HepG2 (cell line): ENCODE measurements at regions not wholly inside any gene's neighbourhood (a gene's known extent, or its start where the extent isn't known, plus 50 kb on each side); places are given as distances from the start of the nearest gene placed in this dataset.
"Not testable (repeated sequence)": the region's sequence is repeated elsewhere in the genome, so short reads cannot be mapped to it uniquely, and the experiment has no call there.

Experiments used
- ATAC-seq: fragments of 200-7000 bp; cut with Tn5 transposase; 3 replicates; pipeline ENCODE4 v1.9.1; 2020; ENCODE audit warnings: mild to moderate bottlenecking, moderate library complexity
- BruUV-seq: library from RNA; stranded (reverse); fragments of 400-500 nt; replicated peaks from 2 replicates; lab custom pipeline; 2021; lab: Mats Ljungman, UMichigan
- CTCF ChIA-PET: fragments of 300-600 bp; formaldehyde crosslinking; extraction: SDS; loops from one replicate; lab custom pipeline; 2021; ENCODE audit warnings: low total read pairs, inconsistent platforms, low intra/inter-chr PET ratio; lab: Yijun Ruan, JAX
- POLR2A ChIA-PET: fragments of 350-600 bp; sonication (Branson Sonifier 250); formaldehyde crosslinking; loops from one replicate; lab custom pipeline; 2020; ENCODE audit warnings: antibody characterized with exemption, inconsistent platforms; lab: Yijun Ruan, JAX
- DNase-seq: peaks from one replicate; pipeline ENCODE4 v3.0.0-alpha.2; 2015; ENCODE audit warnings: low spot score
- FAIRE-seq: peaks from 3 replicates; lab custom pipeline; 2011; peaks lifted over from hg19 to GRCh38; lab: Jason Lieb, UNC
- H2AFZ ChIP-seq: one replicate; pipeline ENCODE4 v1.6.1; 2011; ENCODE audit warnings: low read length, inconsistent platforms
- H3K27ac ChIP-seq: fragments of 300-600 bp; 3 replicates; pipeline ENCODE4 v1.8.0; 2011; ENCODE audit warnings: mixed run types, mild to moderate bottlenecking, mixed read lengths, low read length, inconsistent platforms; ENCODE audit not compliant: insufficient read depth; ENCODE audit errors: extremely low read length
- H3K27me3 ChIP-seq, 2 experiments: fragments of 200-600 bp in 1 of 2; 2 replicates in 1 of 2; 3 replicates in 1 of 2; pipeline versions ENCODE4 v1.6.0 to v1.8.0; 2011; ENCODE audit warnings: low read length in 2 of 2, mild to moderate bottlenecking in 2 of 2, moderate library complexity in 2 of 2, inconsistent platforms in 1 of 2; ENCODE audit not compliant: insufficient read depth in 2 of 2, control insufficient read depth in 1 of 2
- H3K36me3 ChIP-seq, 2 experiments: fragments of 200-600 bp in 1 of 2; replicated peaks in 1 of 2; 2 replicates in 1 of 2; 3 replicates in 1 of 2; pipeline versions ENCODE4 v1.5.1 to v1.8.0; 2011; ENCODE audit warnings: low read length in 2 of 2, inconsistent platforms in 1 of 2; ENCODE audit not compliant: insufficient read depth in 2 of 2, control insufficient read depth in 1 of 2
- H3K4me1 ChIP-seq: 2 replicates; pipeline ENCODE4 v1.5.1; 2012; ENCODE audit warnings: low read length, inconsistent platforms; ENCODE audit not compliant: insufficient read depth
- H3K4me2 ChIP-seq: 2 replicates; pipeline ENCODE4 v1.6.0; 2011; ENCODE audit warnings: low read depth, low read length, inconsistent platforms
- H3K4me3 ChIP-seq, 3 experiments: fragments of 200-600 bp in 1 of 3; sonication (generic), shearing (Covaris generic) in 1 of 3; replicated peaks in 1 of 3; 2 replicates each; pipeline ENCODE4 v1.5.1; 2011 to 2016; ENCODE audit warnings: low read length in 3 of 3, inconsistent platforms in 2 of 3, low read depth in 2 of 3, mild to moderate bottlenecking in 2 of 3, control low read depth in 1 of 3, mixed read lengths in 1 of 3; ENCODE audit not compliant: insufficient read depth in 1 of 3
- H3K79me2 ChIP-seq: one replicate; pipeline ENCODE4 v1.6.1; 2011; ENCODE audit warnings: low read length, inconsistent platforms; ENCODE audit not compliant: insufficient read depth
- H3K9ac ChIP-seq: 2 replicates; pipeline ENCODE4 v1.6.0; 2011; ENCODE audit warnings: mild to moderate bottlenecking, low read depth, low read length, inconsistent platforms; ENCODE audit not compliant: insufficient read depth
- H3K9me3 ChIP-seq: 2 replicates; pipeline ENCODE4 v1.5.1; 2012; ENCODE audit warnings: mild to moderate bottlenecking, low read length
- H4K20me1 ChIP-seq: 2 replicates; pipeline ENCODE4 v1.6.0; 2011; ENCODE audit warnings: inconsistent platforms, mild to moderate bottlenecking, low read length, moderate library complexity; ENCODE audit not compliant: insufficient read depth
- WGBS: methylation state at CpG from one replicate; pipeline ENCODE4 v1.1.6; 2017; ENCODE audit warnings: low lambda C conversion rate; 5-methylcytosine and 5-hydroxymethylcytosine counted together
- in situ Hi-C: cut with HindIII; loops from 2 replicates; pipeline ENCODE4 v1.10.0; 2017; ENCODE audit warnings: low pct_unique_long_range_greater_than_20kb; ENCODE audit not compliant: extremely low pct_ligation_motif_present
- intact Hi-C: fragments of 100-400 bp; cut with micrococcal nuclease; formaldehyde crosslinking; loops from one replicate; pipeline ENCODE4 v1.10.0; 2022; ENCODE audit not compliant: unreplicated experiment

DNA sequence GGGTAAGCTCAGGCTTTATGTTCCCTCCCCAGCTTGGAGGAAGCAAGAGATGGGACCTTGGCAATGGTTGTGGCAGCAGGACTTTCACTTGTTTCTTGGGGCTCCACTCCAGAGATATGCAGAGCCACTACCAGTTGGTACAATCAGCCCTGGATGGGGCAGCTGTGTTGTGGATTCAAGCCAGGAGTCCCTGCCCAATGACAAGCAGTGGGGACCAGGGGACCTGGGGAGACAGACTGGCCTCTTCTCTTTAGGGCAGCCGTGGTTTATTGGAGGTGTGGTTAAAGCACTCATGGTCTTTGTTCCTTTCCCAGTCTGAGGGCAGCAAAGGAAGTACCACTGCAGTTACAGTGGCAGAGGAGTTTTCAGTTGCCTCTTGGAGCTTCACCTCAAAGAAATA is 856.1 kb downstream of the TTLL7 start:
- H3K4me3 ChIP-seq, H4K20me1 ChIP-seq, FAIRE-seq, H3K9ac ChIP-seq, H3K4me1 ChIP-seq, in situ Hi-C loops, ATAC-seq, H3K36me3 ChIP-seq, POLR2A ChIA-PET, H3K4me2 ChIP-seq, CTCF ChIA-PET, BruUV-seq, H3K27me3 ChIP-seq, H3K27ac ChIP-seq, H2AFZ ChIP-seq, H3K79me2 ChIP-seq, DNase-seq, intact Hi-C loops: not testable (repeated sequence)
- no CpG with 5 or more reads among the region's 1 CpG for WGBS
- peaks cover 15% of the 10 kb centered on the region for H3K9me3 ChIP-seq

DNA sequence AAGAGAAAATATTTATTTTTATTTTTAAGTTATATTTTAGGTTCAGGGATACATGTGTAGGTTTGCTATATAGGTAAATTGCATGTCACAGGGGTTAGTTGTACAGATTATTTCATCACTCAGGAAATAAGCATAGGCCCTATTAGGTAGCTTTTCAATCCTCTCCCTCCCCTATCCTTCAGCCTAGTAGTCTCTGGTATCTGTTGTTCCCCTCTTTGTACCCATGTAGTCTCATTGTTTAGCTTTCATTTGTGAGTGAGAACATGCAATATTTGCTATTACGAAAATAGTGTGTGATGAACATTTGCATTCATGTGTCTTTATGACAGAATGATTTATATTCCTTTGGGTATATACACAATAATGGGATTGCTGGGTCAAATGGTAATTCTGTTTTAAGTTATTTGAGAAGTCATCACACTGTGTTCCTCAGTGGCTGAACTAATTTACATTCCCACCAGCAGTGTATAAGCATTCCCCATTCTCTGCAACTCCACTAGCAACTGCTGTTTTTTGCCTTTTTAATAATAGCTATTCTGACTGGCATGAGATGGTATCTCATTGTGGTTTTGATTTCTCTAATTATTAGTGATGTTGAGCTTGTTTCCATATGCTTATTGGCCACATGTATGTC is 863.3 kb downstream of the TTLL7 start:
- H3K4me2 ChIP-seq, H3K36me3 ChIP-seq, in situ Hi-C loops, H3K27ac ChIP-seq, intact Hi-C loops, CTCF ChIA-PET, H2AFZ ChIP-seq, DNase-seq, POLR2A ChIA-PET, H4K20me1 ChIP-seq, H3K4me3 ChIP-seq, H3K79me2 ChIP-seq, H3K9ac ChIP-seq, H3K4me1 ChIP-seq, FAIRE-seq, H3K27me3 ChIP-seq, BruUV-seq, ATAC-seq: not testable (repeated sequence)
- WGBS, result 0% methylated on average over 1 of the region's 1 CpG
- peaks cover 20% of the 10 kb centered on the region for H3K9me3 ChIP-seq

DNA sequence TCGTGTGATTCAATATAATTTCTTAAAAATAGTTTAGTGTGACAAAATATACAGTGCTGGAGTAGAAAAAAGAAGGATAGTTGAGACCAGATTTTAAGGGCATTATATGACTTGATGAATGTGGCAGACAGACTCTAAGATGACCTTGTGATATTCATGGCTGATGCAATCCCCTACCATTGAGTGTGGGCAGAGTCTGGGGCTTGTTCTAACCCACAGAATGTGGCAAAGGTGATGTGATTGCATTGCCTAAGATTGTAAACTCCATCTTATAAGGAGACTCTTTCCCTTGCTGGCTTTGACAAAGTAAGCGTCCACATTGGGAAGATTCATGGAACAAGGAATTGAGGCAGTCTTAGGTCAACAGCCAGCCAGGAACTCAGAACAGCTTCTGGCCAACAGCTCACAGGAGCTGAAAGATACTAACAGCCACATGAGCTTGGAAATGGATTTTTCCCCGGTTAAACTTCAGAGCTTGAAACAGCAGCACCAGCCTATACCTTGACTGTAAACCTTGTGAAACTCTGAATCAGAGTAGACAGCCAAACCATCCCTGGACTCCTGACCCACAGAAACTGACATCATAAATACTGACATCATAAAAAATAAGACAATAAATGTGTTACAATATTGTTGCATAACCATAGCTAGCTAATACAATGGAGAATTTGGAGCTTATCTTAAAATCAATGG is 864.5 kb downstream of the TTLL7 start:
- H3K4me2 ChIP-seq, H3K36me3 ChIP-seq, H3K4me1 ChIP-seq, intact Hi-C loops, H3K27ac ChIP-seq, in situ Hi-C loops, DNase-seq, H3K9ac ChIP-seq, POLR2A ChIA-PET, H3K4me3 ChIP-seq, H3K79me2 ChIP-seq, BruUV-seq, H3K27me3 ChIP-seq, H4K20me1 ChIP-seq, H2AFZ ChIP-seq, CTCF ChIA-PET: not testable (repeated sequence)
- peak; percentile 42; the same call in 2 of the 3 replicates for ATAC-seq
- WGBS, result 0% methylated on average over 1 of the region's 3 CpGs
- peaks cover 28% of the 10 kb centered on the region for H3K9me3 ChIP-seq
- peak; percentile 71 for FAIRE-seq
